Right lobe of liver (tissue), 4 donors: ENCODE measurements at regions not wholly inside any gene's neighbourhood (a gene's known extent, or its start where the extent isn't known, plus 50 kb on each side); places are given as distances from the start of the nearest gene placed in this dataset.
"Not testable (repeated sequence)": the region's sequence is repeated elsewhere in the genome, so short reads cannot be mapped to it uniquely, and the experiment has no call there.

Experiments used
- CTCF ChIP-seq, 4 donors: fragments of 200-600 bp in 3 of 4; fragments of 450-650 bp in 1 of 4; IDR thresholded peaks; one replicate each; pipeline versions ENCODE4 v1.5.1 to v1.8.0; 2016 to 2022; ENCODE audit warnings: antibody characterized with exemption in 4 of 4, mild to moderate bottlenecking in 2 of 4
- POLR2A ChIP-seq: fragments of 450-650 bp; IDR thresholded peaks from one replicate; pipeline ENCODE4 v1.6.1; 2017; ENCODE audit warnings: antibody characterized with exemption, mild to moderate bottlenecking
- donor health status: DM: no; HTN: no; CAD: no.
- donor health status: DM: no; HTN: no; CAD: no.
- donor health status: DM: no; HTN: yes; CAD: no.

GRCh38 chr7:156321430-156321829 lies 319.1 kb upstream of the RNF32 start:
- TF ChIP-seq POLR2A; CTCF (IDR thresholded peaks at IDR 0.05): not testable (repeated sequence)
